AG10803 (cell line): ENCODE measurements at regions not wholly inside any gene's neighbourhood (a gene's known extent, or its start where the extent isn't known, plus 50 kb on each side); places are given as distances from the start of the nearest gene placed in this dataset.

Experiments used
- DNase-seq: peaks from one replicate; pipeline ENCODE4 v3.0.0; 2010; ENCODE audit warnings: low read depth
- H3K4me3 ChIP-seq: 2 replicates; pipeline ENCODE4 v1.5.1; 2011; ENCODE audit warnings: mild to moderate bottlenecking, low read length, control low read depth
- CTCF ChIP-seq: conservative IDR thresholded peaks from 2 replicates; pipeline ENCODE4 v1.5.1; 2011; ENCODE audit warnings: mild to moderate bottlenecking, low read length, control low read depth, inconsistent platforms

- no peak for DNase-seq
- TF ChIP-seq CTCF, result no peak
These were observed 1563.4 kb downstream of the C4orf33 start for GRCh38 chr4:130659320-130659719.

GRCh38 chr4:130668859-130669258 is 1572.9 kb downstream of the C4orf33 start:
- TF ChIP-seq CTCF, result no peak

More at GRCh38 chr4:130659320-130659719, 1563.4 kb downstream of the C4orf33 start:
- no peak overlapping the region for H3K4me3 ChIP-seq

GRCh38 chr4:130675266-130675665 is 1579.3 kb downstream of the C4orf33 start:
- DNase-seq, result no peak
- TF ChIP-seq CTCF, result no peak
- no peak overlapping the region for H3K4me3 ChIP-seq

More at GRCh38 chr4:130668859-130669258, 1572.9 kb downstream of the C4orf33 start:
- no peak overlapping the region for H3K4me3 ChIP-seq
- no peak for DNase-seq

- DNase-seq, result no peak
- TF ChIP-seq CTCF, result no peak
- no peak overlapping the region for H3K4me3 ChIP-seq
These were observed 1593.2 kb downstream of the C4orf33 start for GRCh38 chr4:130689181-130689580.

- H3K4me3 ChIP-seq, result no peak overlapping the region
- TF ChIP-seq CTCF, result no peak
- DNase-seq, result no peak
These were observed 1602.3 kb downstream of the C4orf33 start for GRCh38 chr4:130698251-130698650.

GRCh38 chr4:130699004-130699403 is 1603.1 kb downstream of the C4orf33 start:
- TF ChIP-seq CTCF, result no peak
- DNase-seq, result no peak
- no peak overlapping the region for H3K4me3 ChIP-seq

- no peak overlapping the region for H3K4me3 ChIP-seq
- no peak for DNase-seq
These were observed 1607.4 kb downstream of the C4orf33 start for GRCh38 chr4:130703211-130703935.

More at GRCh38 chr4:130703211-130703935, 1607.4 kb downstream of the C4orf33 start:
- no peak for TF ChIP-seq CTCF
